Astrocyte (in vitro differentiated cells and primary cell): ENCODE measurements at regions not wholly inside any gene's neighbourhood (a gene's known extent, or its start where the extent isn't known, plus 50 kb on each side); places are given as distances from the start of the nearest gene placed in this dataset.

Source experiments
- DNase-seq: peaks from one replicate; pipeline ENCODE4 v3.0.0-alpha.2; 2010; ENCODE audit warnings: low read depth
- FAIRE-seq: peaks from 2 replicates; lab custom pipeline; 2011; peaks lifted over from hg19 to GRCh38; lab: Jason Lieb, UNC
- H2AFZ ChIP-seq: 2 replicates; pipeline ENCODE4 v1.6.0; 2012; ENCODE audit warnings: low read depth, low read length, inconsistent platforms
- H3K27ac ChIP-seq: 2 replicates; pipeline ENCODE4 v1.5.1; 2011; ENCODE audit warnings: low read depth, low read length, inconsistent platforms
- H3K27me3 ChIP-seq: 2 replicates; pipeline ENCODE4 v1.6.0; 2011; ENCODE audit warnings: low read length, inconsistent platforms; ENCODE audit not compliant: insufficient read depth
- H3K36me3 ChIP-seq: 2 replicates; pipeline ENCODE4 v1.5.1; 2011; ENCODE audit warnings: low read length, inconsistent platforms; ENCODE audit not compliant: insufficient read depth
- H3K4me1 ChIP-seq: 2 replicates; pipeline ENCODE4 v1.5.1; 2011; ENCODE audit warnings: low read length, inconsistent platforms; ENCODE audit not compliant: insufficient read depth
- H3K4me2 ChIP-seq: 2 replicates; pipeline ENCODE4 v1.6.0; 2012; ENCODE audit warnings: low read length, inconsistent platforms
- H3K4me3 ChIP-seq: 2 replicates; pipeline ENCODE4 v1.5.1; 2011; ENCODE audit warnings: low read depth, mild to moderate bottlenecking, low read length, inconsistent platforms; ENCODE audit not compliant: insufficient read depth
- H3K79me2 ChIP-seq: 2 replicates; pipeline ENCODE4 v1.6.0; 2012; ENCODE audit warnings: mild to moderate bottlenecking, low read length, inconsistent platforms; ENCODE audit not compliant: insufficient read depth
- H3K9ac ChIP-seq: 2 replicates; pipeline ENCODE4 v1.6.0; 2012; ENCODE audit warnings: mild to moderate bottlenecking, low read length, inconsistent platforms
- H3K9me3 ChIP-seq: 2 replicates; pipeline ENCODE4 v1.5.1; 2012; ENCODE audit warnings: low read depth, mild to moderate bottlenecking, low read length, inconsistent platforms; ENCODE audit not compliant: insufficient read depth
- H4K20me1 ChIP-seq: 2 replicates; pipeline ENCODE4 v1.6.0; 2012; ENCODE audit warnings: low read length, inconsistent platforms; ENCODE audit not compliant: insufficient read depth
- H3K27ac Mint-ChIP-seq: one replicate; pipeline ENCODE4 v1.8.0; 2021; ENCODE audit warnings: mild to moderate bottlenecking, mixed read lengths; ENCODE audit not compliant: unreplicated experiment
- H3K27me3 Mint-ChIP-seq: one replicate; pipeline ENCODE4 v1.8.0; 2021; ENCODE audit warnings: low read depth, mixed read lengths; ENCODE audit not compliant: unreplicated experiment
- H3K36me3 Mint-ChIP-seq: one replicate; pipeline ENCODE4 v1.8.0; 2021; ENCODE audit warnings: low read depth, mixed read lengths; ENCODE audit not compliant: unreplicated experiment
- H3K4me1 Mint-ChIP-seq: one replicate; pipeline ENCODE4 v1.8.0; 2021; ENCODE audit warnings: low read depth, mixed read lengths; ENCODE audit not compliant: unreplicated experiment
- H3K4me3 Mint-ChIP-seq: one replicate; pipeline ENCODE4 v1.8.0; 2021; ENCODE audit warnings: mild to moderate bottlenecking, moderate library complexity, mixed read lengths; ENCODE audit not compliant: unreplicated experiment
- H3K9me3 Mint-ChIP-seq: one replicate; pipeline ENCODE4 v1.8.0; 2021; ENCODE audit warnings: mild to moderate bottlenecking, mixed read lengths; ENCODE audit not compliant: unreplicated experiment
- EZH2 ChIP-seq: IDR thresholded peaks from 2 replicates; pipeline ENCODE4 v1.6.1; 2012; ENCODE audit warnings: mild to moderate bottlenecking, low read length, inconsistent platforms; ENCODE audit not compliant: insufficient read depth
- TF ChIP-seq, protein P1 (sequence below): IDR thresholded peaks from 2 replicates; pipeline ENCODE4 v1.5.1; 2011; ENCODE audit warnings: low read depth, mild to moderate bottlenecking, inconsistent platforms, low read length, moderate library complexity; ENCODE audit not compliant: insufficient read depth

GRCh38 chr2:10190737-10191532, 68.4 kb downstream of the RRM2 start:
- Mint-ChIP-seq H3K36me3 (no peaks in the 10 kb centered on the region), H3K4me3 (no peak overlapping the region), H3K27ac (no peak overlapping the region), H3K9me3 (peaks cover 3% of the 10 kb centered on the region), H3K27me3 (peaks cover 22% of the 10 kb centered on the region), H3K4me1 (no peaks in the 10 kb centered on the region)
- peaks cover 9% of the 10 kb centered on the region for H3K4me1 ChIP-seq
- H3K4me3 ChIP-seq = no peak overlapping the region
- H3K27ac ChIP-seq = no peak overlapping the region
- DNase-seq (no peak), FAIRE-seq (no peak)
- TF ChIP-seq, protein P1, sequence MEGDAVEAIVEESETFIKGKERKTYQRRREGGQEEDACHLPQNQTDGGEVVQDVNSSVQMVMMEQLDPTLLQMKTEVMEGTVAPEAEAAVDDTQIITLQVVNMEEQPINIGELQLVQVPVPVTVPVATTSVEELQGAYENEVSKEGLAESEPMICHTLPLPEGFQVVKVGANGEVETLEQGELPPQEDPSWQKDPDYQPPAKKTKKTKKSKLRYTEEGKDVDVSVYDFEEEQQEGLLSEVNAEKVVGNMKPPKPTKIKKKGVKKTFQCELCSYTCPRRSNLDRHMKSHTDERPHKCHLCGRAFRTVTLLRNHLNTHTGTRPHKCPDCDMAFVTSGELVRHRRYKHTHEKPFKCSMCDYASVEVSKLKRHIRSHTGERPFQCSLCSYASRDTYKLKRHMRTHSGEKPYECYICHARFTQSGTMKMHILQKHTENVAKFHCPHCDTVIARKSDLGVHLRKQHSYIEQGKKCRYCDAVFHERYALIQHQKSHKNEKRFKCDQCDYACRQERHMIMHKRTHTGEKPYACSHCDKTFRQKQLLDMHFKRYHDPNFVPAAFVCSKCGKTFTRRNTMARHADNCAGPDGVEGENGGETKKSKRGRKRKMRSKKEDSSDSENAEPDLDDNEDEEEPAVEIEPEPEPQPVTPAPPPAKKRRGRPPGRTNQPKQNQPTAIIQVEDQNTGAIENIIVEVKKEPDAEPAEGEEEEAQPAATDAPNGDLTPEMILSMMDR = no peak
- no peak for TF ChIP-seq EZH2
- no peak overlapping the region for H3K9ac ChIP-seq
- H3K79me2 ChIP-seq = no peaks in the 10 kb centered on the region
- no peak overlapping the region for H2AFZ ChIP-seq
- no peaks in the 10 kb centered on the region for H4K20me1 ChIP-seq
- no peaks in the 10 kb centered on the region for H3K27me3 ChIP-seq
- H3K9me3 ChIP-seq = no peaks in the 10 kb centered on the region
- H3K36me3 ChIP-seq = no peaks in the 10 kb centered on the region
- no peak overlapping the region for H3K4me2 ChIP-seq

DNA sequence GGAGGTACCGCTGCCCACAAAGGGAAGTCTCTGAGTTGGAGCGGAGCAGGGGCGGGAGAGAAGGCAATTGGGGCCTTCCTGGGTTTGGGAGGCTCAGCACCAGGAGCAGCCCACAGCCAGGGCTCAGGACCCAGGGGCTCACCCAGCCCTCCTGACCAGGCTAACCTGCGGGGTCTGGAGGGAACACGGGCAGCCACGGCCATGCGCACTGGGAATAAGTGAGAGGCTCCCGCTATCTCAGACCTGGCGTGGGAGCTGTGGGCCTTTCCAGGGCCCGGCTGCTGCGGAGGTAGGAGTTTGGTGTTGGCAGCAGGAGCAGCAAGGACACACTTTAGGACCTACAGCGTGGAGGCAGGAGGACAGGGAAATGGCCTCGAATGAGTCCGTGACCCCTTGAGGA, 69.0 kb downstream of the RRM2 start:
- Histone ChIP-seq H3K4me2 (no peak overlapping the region), H3K9me3 (no peaks in the 10 kb centered on the region), H3K4me3 (no peak overlapping the region), H3K27ac (no peak overlapping the region), H3K9ac (no peak overlapping the region), H3K36me3 (no peaks in the 10 kb centered on the region), H3K27me3 (no peaks in the 10 kb centered on the region), H3K79me2 (no peaks in the 10 kb centered on the region), H4K20me1 (no peaks in the 10 kb centered on the region), H2AFZ (no peak overlapping the region), H3K4me1 (peaks cover 14% of the 10 kb centered on the region)
- H3K4me3 Mint-ChIP-seq = no peak overlapping the region
- no peak overlapping the region for H3K27ac Mint-ChIP-seq
- peaks cover 22% of the 10 kb centered on the region for H3K27me3 Mint-ChIP-seq
- H3K4me1 Mint-ChIP-seq = no peaks in the 10 kb centered on the region
- FAIRE-seq (no peak), DNase-seq (no peak)
- H3K36me3 Mint-ChIP-seq = no peaks in the 10 kb centered on the region
- TF ChIP-seq, protein P1 = no peak
- TF ChIP-seq EZH2 = no peak
- H3K9me3 Mint-ChIP-seq = peaks cover 3% of the 10 kb centered on the region

DNA sequence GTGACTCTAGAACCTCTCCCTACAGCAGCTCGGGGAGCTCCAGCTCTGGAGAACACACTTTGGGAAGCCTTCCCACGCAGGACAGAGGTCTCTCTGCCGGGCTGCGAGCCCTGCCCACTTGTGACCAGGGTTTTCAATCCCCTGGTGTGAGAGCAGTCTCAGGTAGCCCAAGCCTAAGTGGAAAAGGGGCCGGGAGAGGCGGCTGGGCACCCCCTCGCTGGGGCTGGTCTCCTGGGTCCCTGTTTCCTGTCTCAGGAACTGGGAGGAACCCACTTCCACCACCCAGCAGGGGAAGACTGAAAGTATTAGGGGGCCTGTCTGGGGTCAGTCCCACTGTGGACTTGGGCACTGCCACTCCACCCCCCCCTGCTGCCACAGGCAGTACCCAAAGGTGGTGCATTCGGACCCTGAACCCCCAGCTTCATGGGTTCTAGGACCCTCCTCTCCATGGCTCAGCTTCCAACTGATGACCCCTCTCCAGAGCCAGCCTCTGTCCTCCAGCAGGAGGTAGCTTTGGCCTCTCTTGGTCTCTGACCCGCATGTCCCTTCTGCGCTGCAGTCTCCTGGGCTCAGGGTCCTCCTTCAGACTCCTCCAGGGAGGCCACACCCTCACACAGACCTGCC, 70.0 kb downstream of the RRM2 start:
- no peak overlapping the region for H3K4me2 ChIP-seq
- H3K36me3 ChIP-seq = no peaks in the 10 kb centered on the region
- H4K20me1 ChIP-seq = no peaks in the 10 kb centered on the region
- TF ChIP-seq EZH2 = no peak
- TF ChIP-seq, protein P1 = no peak
- H3K9me3 Mint-ChIP-seq = peaks cover 3% of the 10 kb centered on the region
- FAIRE-seq (no peak), DNase-seq (no peak)
- no peaks in the 10 kb centered on the region for H3K4me1 Mint-ChIP-seq
- no peak overlapping the region for H3K9ac ChIP-seq
- H3K4me3 ChIP-seq = no peak overlapping the region
- no peak overlapping the region for H3K27ac ChIP-seq
- H3K4me3 Mint-ChIP-seq = no peak overlapping the region
- H3K27ac Mint-ChIP-seq = no peak overlapping the region
- no peaks in the 10 kb centered on the region for H3K79me2 ChIP-seq
- H2AFZ ChIP-seq = no peak overlapping the region
- H3K27me3 ChIP-seq = no peaks in the 10 kb centered on the region
- H3K4me1 ChIP-seq = peaks cover 16% of the 10 kb centered on the region
- no peaks in the 10 kb centered on the region for H3K9me3 ChIP-seq
- no peaks in the 10 kb centered on the region for H3K36me3 Mint-ChIP-seq
- H3K27me3 Mint-ChIP-seq = peaks cover 22% of the 10 kb centered on the region
